8988T (cell line): ENCODE measurements at regions not wholly inside any gene's neighbourhood (a gene's known extent, or its start where the extent isn't known, plus 50 kb on each side); places are given as distances from the start of the nearest gene placed in this dataset.

Experiments
- DNase-seq: peaks from one replicate; pipeline ENCODE4 v3.0.0; 2011

DNA sequence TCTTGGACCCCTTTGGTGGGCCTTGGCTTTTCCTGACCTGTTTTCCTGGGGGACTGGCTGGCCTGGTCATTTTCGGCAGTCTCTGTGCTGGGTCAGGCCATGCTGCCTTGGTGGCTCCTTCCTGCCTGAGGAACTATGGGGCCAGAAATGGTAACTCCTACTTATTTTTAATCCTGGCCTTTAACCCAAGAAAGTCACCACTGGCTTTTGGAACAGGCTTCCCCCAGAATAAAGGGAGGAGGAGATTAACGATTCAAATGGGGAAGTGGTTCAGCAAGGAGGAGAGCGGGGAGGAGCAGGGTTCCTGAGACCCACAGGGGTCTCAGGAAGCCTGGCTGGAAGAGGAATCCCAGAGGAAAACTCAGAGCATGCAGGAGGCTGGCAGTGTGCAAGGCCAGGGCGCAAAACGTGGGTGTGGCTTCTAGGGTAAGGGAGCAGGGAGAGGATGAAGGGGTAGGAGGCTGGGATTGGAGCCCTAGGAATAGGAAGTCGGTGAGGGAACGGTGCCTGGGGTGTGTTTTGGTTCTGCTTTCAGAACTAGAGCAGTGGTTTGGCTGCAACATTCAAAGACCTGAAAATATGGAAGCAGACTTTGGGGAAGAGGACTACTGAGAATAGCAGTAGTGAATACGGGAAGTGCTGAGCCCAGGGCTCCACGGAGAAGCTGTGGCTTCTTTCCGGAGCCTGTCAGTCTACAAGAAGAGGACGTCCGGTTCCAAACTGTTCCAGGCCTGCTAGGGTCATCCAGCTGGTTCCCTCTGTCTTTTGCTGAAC, 271.1 kb upstream of the KLF4 start:
- DNase-seq = no peak

DNA sequence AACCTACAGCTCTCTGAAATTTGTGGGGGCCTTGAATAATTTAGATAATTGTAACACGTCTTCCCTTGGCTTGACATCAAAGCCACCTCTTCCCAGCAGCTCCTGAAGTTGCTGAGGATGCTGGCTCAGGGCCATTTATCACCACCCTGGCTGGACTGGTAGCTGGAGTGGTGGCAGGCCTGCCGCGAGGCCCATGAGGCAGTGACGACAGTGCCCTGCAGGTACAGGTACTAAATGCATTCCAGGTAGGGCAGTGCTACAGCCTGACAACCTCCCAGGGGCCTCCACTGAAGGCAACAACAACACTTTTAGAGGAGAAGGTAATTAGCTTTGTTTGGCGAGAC, 270.2 kb upstream of the KLF4 start:
- no peak for DNase-seq

DNA sequence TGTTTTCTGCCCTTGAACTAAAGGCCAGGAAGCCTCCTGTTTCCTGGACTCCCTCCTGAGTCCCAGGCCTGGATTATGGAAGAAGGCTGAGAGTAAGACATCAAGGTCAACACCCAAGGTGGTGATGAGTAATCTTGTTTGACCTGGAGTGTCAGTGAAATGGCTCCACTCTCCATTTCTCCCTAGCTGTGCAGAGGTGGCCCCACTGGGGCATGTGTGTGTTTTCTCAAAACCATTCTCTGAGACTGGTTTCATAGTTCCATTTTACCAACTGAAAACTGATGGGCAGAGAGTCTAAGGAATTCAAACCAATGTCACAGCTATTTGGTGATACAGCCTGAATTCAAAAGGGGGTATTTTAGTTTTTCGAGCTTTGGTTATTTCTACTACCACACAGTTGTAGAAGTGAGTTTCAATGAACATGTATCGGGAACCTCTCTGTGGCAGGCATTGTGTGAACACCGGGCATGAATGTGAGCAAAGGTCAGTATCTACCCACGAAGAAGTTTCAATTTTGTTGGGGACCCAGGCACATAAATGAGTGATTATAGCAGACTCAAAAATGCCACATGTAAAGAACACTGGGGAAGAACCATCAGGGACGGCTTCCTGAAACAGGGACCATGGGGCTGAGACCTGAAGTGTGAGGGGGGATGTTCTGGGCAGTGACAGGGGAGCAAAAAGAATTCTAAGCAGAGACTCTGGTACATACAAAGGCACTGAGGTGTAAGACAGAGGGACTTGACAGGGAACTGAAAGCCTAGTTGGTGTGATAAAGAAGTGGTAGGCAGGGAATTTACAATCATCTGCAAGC, 269.6 kb upstream of the KLF4 start:
- DNase-seq = no peak

DNA sequence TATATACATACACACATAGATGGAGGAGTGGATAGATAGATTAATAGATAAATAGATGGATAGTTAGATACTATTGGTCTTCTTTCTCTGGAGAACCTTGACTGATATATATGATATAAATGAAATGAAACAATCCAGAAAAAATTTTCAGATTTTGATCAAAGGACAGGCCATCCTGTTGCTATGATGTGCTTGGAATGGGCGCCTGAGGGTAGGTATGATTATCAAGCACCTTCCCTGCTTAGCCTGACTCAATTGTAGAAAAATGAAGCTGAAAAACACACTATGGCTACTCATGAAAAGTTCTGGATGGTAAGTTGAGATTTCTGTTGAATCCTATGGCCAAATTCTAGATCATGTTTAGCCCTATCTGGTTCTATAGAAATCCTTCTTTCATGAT, 266.5 kb upstream of the KLF4 start:
- DNase-seq = no peak

DNA sequence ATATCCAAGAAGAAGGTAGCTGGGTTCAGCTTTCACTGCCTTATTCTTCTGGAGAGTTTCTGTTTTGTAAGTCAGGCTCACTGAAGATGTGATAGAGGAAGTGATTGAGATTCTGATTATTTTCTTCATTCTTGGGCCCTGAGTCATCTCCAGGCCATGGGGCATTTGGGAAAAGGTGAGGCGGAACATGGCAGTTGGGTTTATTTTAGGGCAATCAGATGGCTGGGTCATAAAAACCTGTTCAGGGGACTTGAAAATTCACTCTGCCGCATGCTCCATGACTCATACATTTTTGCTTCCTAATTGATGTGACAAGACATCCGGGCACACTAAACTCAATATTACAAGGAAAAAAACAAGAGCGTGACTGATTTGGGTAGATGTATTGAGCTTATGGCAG, 265.7 kb upstream of the KLF4 start:
- DNase-seq = peak; percentile 29

DNA sequence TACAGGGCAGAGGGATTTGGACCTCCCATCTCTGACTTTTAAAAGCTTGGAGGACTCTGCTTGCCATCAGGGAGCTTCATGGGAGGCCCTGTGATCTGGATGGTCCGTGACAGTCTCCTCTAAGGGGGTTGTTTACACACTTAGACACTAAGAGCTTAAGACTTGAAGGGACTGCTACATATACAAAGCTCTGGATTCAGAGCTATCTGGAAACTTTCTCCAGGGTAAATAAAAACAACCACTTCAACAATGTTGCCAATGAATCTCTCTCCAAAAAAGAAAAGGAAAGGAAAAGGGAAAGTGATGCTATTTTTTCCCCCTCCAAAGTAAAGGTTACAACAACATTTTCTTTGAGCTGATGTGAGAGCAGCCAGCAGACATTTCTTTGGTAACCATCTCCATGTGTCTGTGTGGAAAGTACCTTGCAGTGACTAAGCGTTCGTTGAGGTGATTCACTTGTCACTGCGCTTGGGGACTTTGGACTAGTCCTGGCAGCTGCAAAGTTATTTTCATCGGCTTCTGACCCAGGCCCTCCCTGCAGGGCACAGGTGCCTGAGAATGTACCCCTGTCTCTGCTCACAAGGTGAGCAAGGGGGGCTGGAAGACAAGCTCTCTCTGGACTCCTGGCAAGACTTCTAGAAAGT, 262.1 kb upstream of the KLF4 start:
- DNase-seq = peak; percentile 42

DNA sequence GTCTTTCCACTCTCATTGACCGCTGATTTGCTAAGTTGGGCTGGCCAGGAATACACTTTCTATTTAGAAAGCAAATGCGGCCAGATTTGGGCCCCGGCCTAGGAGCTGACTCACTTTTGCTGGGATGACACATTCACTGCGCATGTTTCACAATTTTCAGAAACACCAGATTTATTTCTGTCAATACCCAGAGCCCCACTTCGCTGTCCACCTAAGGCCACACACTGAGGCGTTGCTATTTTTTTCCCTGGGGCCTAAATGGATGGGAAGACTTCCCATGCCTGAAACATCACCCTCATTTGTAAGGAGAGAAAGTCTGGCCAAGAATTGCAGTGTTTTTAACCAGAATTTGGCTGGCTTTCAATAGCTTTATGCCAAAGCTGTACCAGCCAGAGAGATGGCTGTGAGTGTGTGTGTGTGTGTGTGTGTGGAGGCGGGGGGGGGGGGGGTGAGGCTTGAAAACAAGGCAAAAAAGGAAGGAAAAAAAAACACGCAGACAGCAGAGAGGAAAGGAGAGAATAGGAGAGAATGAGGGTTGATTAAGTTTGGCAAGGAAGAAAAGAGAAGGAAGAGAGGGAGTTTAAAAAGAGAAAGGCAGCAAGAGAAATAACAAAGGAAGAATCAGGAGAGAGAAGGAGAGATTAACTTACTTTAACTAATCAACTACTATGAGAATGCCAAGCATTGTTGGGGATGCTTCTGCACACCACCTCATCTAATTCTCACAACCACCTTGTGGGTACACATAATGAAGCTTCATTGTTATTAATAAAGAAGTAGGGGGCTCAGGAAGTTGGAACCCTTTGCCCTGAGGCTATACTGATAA, 261.4 kb upstream of the KLF4 start:
- DNase-seq = peak; percentile 34

DNA sequence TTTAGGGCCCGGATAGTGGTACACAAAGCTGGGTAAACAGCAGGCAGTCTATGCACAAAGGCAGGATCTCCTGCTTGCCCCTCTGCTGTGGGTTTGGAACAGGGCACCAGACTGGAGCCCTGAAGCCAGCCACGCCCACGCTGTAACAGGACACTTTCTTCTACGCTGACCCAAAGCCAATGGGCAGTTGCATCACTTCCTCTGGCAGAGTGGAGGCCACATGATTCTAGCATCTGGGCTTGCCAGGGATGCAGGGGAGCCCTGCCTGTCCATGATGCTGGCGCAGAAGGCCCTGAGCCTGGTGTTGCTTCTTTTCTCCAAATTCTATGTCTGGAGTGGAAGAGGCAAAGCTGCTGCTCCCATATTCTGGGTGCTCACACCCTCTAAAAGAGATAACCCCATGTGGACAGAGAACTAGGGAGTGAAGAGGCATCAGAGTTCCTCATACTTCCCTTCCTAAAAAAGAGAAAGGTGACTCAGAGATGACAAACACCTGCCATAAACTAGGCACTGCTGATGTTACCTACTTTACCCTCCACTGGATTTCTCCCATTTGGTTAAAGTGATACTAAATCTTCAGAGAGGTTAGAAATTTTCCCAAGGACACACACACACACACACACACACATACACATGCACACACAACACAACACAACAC, 260.3 kb upstream of the KLF4 start:
- DNase-seq = peak; percentile 27

DNA sequence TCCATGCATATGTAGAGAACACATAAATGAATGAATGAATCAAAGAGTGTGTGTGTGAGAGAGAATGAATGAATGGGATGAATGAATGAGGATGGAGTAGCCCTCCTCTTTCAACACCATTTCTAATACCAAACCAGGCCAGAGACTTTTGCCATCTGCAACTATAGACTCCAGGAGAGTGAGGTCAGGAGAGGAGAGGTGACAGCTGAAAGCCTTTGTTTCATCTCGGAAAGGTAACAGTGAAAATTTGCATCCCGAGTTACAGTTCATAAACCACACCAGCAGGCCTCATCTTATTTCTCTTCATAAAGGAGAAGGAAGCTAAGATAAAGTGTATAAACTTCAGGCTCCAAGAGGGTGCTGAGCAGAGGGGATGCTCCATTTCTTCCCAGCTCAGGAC, 255.3 kb upstream of the KLF4 start:
- DNase-seq = no peak

DNA sequence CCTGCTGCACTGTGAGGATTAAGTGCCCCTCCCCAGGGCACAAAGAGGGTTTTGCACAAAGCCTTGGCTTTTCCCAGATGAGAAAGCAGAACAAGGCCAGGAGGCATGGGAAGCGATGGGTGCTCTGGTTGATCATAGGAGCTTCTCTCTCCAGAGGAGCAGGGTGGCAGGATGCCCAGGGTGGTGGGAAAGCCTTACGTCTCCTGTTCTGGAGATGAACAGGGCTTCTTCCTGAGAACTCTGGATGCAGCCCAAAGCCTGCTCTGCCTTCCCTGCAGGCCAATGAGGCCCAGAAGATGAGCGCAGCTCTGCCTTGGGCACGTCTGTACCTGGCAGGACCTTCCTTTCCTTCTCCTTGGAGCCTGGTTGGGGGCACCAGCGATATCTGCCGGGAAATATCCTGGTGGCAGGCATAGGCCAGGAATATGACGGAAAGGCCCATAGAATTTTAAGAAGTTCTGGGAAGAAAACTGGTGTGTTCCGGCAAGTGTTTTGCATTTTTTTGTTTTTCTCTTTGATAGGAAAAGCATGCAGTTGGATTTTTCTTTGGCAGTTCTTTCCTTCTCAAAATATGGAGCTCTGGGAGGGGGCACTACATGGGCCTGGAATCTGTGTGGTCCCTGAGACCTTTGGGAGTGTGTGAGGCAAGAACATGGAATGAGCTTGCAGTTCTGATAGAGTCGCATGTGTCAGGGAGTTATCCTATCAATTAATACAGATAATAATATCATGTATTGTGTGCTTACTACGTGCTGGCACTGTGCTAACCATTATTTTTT, 253.2 kb upstream of the KLF4 start:
- DNase-seq = no peak

DNA sequence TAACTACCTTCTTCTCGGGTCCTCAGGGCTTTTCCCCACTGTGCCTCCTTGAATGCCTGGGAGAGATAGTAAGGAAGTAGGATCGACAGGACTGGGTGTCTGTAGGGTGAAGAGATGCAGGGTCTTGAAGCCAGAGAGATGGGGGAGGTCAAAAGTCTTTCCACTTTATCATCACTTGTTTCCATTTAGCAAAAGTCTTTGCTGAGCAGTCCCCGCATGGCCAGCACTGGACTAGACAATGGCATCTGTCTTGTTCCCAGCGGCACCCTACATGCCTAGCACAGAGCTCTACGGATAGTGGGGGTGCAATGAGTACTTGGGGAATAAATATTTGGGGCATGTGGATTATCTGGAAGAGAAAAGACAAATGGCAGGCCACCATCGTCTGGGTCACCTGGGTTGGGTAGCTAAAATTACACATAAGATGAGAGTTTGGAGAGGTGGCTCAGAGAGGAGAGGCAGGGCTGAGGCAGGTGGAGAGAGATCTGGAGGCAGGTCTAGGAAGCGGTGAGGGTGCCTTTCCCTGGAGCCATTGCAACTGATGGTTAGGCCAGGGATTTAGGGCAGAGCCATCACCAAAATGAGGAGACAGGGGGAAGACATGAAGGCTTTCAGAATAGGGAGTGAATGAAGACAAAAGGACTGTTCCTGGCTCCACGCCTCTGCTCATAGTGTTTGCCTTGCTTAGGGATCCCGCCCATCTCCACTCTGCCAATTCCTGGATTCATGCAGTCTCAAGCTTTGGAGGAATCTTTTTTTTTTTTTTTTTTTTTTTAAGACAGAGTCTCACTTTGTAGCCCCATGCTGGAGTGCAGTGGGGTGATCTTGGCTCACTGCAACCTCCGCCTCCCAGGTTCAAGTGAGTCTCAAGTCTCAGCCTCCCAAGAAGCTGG, 250.8 kb upstream of the KLF4 start:
- no peak for DNase-seq

DNA sequence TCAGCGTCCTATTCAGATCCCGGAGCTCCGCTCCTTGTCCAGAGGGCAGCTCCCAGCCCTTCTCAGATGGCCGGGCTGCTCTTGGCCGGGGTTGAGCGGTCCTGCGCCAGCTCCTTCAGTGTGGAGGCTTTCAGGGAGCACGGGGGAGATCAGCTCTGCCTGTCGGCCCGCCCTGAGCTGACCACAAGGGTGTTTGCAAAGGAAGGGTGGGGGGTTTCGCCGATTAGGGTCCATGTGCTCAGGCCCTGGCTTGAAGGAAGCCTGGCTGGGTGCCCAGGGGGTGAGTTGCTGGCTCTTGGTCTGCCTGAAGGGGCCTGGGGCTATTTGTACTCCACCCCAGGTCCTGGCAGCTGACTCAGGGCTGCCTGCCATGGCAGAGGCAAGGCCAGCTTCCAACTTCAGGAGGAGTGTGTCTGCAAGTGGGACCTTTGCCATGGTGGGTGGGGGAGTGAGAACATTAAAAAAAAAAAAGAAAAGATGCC, 250.1 kb upstream of the KLF4 start:
- DNase-seq = no peak

DNA sequence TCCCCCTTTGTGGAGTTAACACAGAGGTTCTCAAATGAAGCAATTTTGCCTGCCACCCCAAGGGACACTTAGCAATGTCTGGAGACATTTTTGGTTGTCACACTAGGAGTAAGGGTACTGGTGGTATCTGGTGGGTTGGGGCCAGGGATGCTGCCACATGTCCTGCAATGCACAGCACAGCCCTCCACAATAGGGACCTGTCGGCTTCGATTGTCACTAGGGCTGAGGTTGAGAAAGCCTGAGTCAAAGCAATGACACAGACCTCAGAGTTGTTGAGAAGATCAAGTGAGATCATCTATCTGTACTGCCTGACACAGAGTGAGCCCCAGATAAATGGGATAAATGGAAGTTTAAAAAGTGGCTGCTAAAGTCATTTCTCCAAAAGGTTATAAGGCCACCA, 249.2 kb upstream of the KLF4 start:
- no peak for DNase-seq

DNA sequence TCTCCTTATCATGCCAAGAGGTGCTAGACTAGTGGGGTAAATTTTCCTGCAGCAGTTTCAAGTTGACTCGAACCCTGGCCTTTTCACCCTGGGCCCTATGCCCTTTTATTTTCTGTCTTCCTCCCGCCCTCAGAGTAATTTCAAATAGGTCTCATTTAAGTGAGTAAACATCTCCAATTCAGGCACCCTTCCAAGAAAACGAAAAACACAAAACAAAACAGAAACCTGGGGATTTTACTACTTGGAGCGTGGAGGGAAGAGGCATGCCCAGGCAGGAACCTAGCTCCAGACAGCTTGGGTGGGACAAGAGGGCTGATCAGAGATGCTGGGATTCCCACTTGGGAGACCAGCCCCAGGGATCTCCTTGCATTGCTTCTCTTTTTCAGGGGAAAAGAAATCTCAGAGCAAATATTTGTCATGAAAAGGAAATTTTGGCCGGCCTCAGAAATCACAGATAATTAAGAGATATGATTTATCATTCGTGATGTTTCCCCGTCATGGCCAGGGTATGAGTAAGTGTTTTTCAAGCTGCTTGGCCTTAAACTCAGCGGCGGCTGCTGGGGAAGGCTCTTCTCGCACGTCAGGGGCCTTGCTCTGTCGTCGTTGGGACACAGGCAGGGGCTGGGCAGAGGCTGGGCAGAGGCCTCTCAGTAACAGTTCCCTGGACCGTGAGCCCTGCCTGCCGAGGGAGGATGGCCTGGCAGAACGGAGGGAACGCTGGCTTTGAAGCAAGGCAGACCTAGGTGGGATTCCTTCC, 248.6 kb upstream of the KLF4 start:
- no peak for DNase-seq

DNA sequence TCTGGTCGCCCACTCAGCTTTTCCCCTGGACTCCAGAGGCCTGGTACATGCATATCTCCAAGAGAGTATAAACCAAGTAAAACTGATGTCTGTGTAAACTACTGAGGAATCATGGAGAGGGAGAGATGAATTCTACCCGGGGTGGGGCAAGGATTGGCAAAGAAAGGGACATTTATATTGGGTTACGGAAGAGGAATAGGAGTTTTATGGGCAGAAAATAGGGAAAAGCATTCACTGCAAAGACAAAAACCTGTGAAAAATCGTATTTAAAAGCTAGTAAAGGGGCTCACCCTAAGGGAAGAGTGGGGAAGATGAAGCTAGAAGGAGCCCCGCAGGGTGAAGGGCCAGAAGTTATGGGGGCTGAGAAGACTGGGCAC, 248.0 kb upstream of the KLF4 start:
- no peak for DNase-seq

DNA sequence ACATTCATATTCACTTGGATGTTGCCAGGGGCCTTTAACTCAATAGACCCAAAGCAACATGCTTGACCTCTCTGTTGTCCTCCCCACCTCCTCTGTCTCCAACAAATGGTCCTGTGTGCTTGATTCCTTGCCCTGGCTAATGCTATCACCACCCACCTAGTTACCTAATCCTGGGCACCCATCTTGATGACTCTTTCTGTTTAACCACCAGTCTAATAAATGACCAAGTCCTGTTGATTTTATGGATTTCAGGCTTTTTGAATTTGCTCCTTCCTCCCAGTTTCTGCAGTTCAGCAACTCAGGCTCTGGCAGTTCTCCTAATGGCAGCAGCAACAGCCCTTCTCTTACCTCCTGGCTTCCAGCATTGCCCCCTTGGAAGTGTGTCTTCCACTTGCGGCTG, 246.3 kb upstream of the KLF4 start:
- DNase-seq = no peak

DNA sequence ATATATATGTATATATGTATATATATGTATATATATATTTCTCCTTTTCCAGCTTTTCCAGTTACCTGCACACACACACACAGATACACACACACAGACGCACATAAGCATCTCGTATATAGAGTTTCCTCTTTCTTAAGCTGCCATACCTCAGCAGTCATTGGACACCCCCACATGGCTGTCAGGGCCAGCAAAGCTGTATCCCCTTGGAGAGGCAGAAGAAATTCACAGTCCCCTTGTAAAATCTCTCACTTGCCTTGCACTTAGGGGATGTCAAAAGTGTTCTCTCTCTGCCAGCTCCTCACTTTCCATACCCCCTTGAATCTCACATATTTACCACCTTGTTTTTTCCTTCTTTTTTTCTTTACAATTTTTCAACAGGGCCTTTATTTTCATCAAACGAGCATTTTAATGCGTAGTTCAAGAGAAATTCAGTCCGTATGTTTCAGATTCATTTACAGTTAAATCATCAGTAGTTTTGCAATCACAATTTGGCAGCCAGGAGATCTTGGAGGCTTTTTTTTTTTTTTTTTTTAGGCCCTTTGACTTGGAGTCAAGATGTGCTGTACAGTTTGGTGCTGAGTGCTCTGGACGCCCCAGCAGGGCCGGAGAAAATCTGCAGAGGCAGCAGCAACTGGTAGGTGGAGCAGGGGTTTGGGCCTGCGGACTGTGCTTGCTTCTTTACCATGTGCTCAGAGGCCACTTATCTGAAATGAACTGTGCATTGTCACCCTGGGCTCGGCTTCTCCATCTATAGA, 244.9 kb upstream of the KLF4 start:
- DNase-seq = no peak

DNA sequence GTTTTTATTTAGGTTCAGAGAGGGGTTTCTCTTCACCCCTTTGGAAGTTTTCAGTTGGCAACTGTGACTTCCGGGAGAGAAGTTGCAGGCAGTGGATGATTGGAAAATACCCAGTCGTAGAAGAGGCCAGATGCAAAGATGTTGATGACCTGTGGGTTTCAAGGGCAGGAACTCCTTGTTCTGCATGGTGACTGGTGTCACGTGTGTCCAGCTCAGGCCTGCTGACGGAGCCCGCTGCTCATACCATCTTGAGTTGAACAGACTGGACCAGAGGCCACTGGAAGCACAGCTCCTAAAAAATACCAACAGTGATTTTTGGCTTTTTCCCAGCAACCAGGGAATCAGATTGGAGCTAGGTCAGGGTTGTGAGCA, 243.9 kb upstream of the KLF4 start:
- DNase-seq = no peak
